Choroid plexus epithelial cell (primary cell): ENCODE measurements at regions not wholly inside any gene's neighbourhood (a gene's known extent, or its start where the extent isn't known, plus 50 kb on each side); places are given as distances from the start of the nearest gene placed in this dataset.
A peak's percentile ranks its signal among the peaks of the same experiment; 100 is the strongest.

Source experiments
- DNase-seq: peaks from one replicate; pipeline ENCODE4 v3.0.0-alpha.2; 2010; ENCODE audit warnings: low read depth
- H3K4me3 ChIP-seq: 2 replicates; pipeline ENCODE4 v1.5.1; 2011; ENCODE audit warnings: low read depth, mild to moderate bottlenecking, control low read depth, low read length, moderate library complexity
- CTCF ChIP-seq: conservative IDR thresholded peaks from 2 replicates; pipeline ENCODE4 v1.5.1; 2011; ENCODE audit warnings: low read depth, mild to moderate bottlenecking, control low read depth, inconsistent platforms, low read length, moderate library complexity

DNA sequence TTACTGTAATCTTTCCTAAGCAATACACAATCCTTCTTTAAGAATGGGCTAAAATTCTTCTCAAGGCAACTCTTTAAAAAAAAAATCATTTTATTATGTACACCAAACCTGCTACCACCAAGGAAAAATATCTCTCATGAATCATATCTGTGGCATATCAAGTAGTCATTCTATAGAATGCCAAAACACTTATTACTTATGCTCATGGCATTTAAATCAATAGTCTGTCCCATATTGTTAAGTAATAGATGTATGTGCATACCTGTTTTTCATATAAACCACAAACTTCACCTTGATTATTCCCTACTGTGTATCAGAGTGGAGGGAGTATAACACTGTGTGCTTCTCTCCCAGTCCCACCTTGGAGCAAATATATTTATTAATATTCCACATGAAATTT, 95.8 kb upstream of the SETBP1 start:
- TF ChIP-seq CTCF, result no peak
- no peak for DNase-seq
- H3K4me3 ChIP-seq, result no peak overlapping the region

- H3K4me3 ChIP-seq, result no peak overlapping the region
- TF ChIP-seq CTCF, result no peak
Observed at GRCh38 chr18:44586782-44587524, 93.7 kb upstream of the SETBP1 start.

DNA sequence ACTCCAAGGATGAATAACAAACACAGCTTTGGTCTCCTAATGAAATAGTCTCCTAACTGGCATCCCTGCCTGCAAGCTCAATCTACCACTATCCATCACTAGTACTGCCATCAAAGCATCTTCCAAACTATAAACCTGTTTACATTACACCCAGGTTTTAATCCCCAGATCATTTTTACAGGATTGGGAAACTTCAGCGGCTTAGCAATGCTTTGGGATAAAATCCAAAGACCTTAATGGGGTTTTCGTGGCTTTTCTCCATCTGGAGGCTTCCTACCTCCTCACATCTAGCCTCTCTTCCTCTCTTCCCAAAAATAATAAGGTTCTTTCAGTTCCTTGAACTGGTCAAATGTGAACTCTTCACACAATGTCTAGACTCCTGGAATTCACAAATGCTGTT, 92.2 kb upstream of the SETBP1 start:
- no peak for TF ChIP-seq CTCF
- no peak for DNase-seq
- H3K4me3 ChIP-seq, result no peak overlapping the region

More at GRCh38 chr18:44586782-44587524, 93.7 kb upstream of the SETBP1 start:
- no peak for DNase-seq

GRCh38 chr18:44589693-44590355, 90.9 kb upstream of the SETBP1 start:
- DNase-seq, result peak; percentile 83
- TF ChIP-seq CTCF, result no peak
- H3K4me3 ChIP-seq, result no peak overlapping the region

- TF ChIP-seq CTCF, result no peak
- DNase-seq, result no peak
- H3K4me3 ChIP-seq, result no peak overlapping the region
Observed at GRCh38 chr18:44590956-44591670, 89.6 kb upstream of the SETBP1 start.

DNA sequence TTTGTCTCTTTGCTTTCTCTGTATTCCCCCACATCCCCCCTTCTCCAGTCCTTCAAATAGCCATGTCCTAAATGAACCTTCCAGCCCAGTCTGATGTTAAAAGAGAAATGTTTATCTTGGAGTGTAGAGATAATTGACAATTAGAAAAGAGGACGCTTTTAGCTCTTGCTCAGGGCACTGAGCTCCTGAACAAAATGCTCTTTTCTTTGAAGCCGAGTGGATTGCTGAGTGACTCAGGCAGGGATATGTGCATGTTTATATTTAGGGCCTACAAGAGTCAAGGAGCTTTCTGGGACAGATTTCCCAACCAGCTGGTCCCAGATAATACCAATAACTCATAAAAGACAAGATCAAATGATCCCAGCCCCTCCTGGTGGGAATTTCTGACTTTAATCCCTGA, 88.0 kb upstream of the SETBP1 start:
- TF ChIP-seq CTCF, result no peak
- no peak overlapping the region for H3K4me3 ChIP-seq
- peak; percentile 70 for DNase-seq
